ENCODE measurements at regions not wholly inside any gene's neighbourhood (a gene's known extent, or its start where the extent isn't known, plus 50 kb on each side); places are given as distances from the start of the nearest gene placed in this dataset.

DNA sequence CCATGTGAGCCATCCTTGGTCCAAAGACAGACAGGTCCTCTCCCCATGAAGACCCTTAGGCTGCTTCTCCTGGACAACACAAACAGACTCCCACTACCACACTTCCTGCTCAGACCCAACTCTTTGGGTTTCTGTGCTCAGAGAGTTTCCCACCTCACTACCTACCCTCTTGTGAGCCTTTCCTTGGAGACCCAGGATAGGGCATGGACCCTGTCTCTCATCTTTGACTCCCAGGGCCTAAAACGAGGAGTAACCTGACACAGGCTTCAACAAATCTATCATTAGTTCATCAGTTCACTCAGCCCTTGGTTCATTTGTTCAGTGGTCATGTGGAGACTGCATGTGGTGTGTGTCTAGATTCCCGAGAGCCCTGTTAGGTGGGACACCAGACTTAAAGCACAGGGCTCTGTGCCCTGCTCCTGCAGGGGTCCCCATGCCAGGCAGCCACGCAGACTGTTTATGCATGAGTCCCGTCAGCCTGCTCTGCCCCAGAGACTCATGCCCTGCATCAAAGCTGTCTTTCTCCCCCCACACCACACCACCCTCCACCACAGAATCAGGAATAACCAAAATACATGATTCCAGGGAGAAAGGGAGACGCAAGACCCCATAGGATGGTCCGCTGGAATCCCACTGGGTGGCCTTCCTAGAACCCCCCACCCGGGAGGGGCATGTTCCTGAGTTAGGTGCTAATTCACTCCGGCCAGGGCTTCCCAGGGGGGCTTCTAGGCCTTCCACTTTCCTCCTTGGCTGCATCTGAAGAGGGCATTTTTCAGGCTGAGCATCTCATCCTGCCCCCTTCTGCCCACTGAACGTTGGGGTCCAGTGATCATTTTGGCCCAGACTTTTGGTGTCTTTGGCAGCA, 100.2 kb upstream of the TEX51 start:
- TF ChIP-seq POLR2A (IDR thresholded peaks at IDR 0.05; ENCODE audit: borderline replicate concordance, extremely low read depth, insufficient read depth, insufficient read length) (no peak), POLR2AphosphoS5 (IDR thresholded peaks at IDR 0.05; ENCODE audit: low read depth, low read length) (no peak)
- TF ChIP-seq, protein P1, sequence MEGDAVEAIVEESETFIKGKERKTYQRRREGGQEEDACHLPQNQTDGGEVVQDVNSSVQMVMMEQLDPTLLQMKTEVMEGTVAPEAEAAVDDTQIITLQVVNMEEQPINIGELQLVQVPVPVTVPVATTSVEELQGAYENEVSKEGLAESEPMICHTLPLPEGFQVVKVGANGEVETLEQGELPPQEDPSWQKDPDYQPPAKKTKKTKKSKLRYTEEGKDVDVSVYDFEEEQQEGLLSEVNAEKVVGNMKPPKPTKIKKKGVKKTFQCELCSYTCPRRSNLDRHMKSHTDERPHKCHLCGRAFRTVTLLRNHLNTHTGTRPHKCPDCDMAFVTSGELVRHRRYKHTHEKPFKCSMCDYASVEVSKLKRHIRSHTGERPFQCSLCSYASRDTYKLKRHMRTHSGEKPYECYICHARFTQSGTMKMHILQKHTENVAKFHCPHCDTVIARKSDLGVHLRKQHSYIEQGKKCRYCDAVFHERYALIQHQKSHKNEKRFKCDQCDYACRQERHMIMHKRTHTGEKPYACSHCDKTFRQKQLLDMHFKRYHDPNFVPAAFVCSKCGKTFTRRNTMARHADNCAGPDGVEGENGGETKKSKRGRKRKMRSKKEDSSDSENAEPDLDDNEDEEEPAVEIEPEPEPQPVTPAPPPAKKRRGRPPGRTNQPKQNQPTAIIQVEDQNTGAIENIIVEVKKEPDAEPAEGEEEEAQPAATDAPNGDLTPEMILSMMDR (IDR thresholded peaks at IDR 0.05 in 2 of 3, conservative IDR thresholded peaks at IDR 0.05 in 1 of 3; ENCODE audit: borderline replicate concordance in 1 of 3, insufficient read depth in 1 of 3, low read depth in 2 of 3, low read length in 2 of 3): no peak
